ENCODE measurements at regions not wholly inside any gene's neighbourhood (a gene's known extent, or its start where the extent isn't known, plus 50 kb on each side); places are given as distances from the start of the nearest gene placed in this dataset.

- TF ChIP-seq GATA3 (IDR thresholded peaks at IDR 0.05; ENCODE audit: low read depth, low read length), result no peak
- TF ChIP-seq GATA2 (IDR thresholded peaks at IDR 0.05; ENCODE audit: low read depth, low read length), result no peak
Observed at GRCh38 chr1:47630346-47630745, 192.5 kb downstream of the FOXD2 start.

Data from SH-SY5Y (cell line).